Fibroblast of mammary gland (primary cell): ENCODE measurements at regions not wholly inside any gene's neighbourhood (a gene's known extent, or its start where the extent isn't known, plus 50 kb on each side); places are given as distances from the start of the nearest gene placed in this dataset.

ENCODE experiments used
- DNase-seq: peaks from one replicate; pipeline ENCODE4 v3.0.0-alpha.2; 2010; ENCODE audit warnings: low read depth
- H3K4me3 ChIP-seq: 2 replicates; pipeline ENCODE4 v1.5.1; 2011; ENCODE audit warnings: low read depth, mild to moderate bottlenecking, low read length, moderate library complexity; ENCODE audit not compliant: control insufficient read depth
- TF ChIP-seq, protein P1 (sequence below): conservative IDR thresholded peaks from 2 replicates; pipeline ENCODE4 v1.5.1; 2011; ENCODE audit warnings: low read depth, low read length, inconsistent platforms; ENCODE audit not compliant: control insufficient read depth, insufficient read depth

DNA sequence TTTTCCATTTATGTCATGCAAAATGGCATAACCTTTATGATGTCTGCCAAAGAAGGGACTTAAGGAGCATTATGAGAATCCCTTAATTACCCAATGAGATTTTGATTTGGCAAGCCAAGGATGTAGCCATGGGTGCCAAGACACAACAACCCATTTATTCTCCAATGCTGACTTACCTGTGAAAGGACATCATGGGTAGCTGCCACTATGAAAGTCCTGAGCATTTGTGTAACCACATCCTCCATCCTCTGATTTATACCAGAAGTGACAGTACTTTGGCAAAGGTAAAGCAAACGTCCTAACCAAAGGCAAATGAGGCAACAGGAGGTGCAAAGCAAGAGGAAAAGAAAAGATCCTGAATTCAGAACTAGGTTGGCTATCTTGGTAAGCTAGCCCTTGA, 87.3 kb upstream of the EMCN start:
- no peak overlapping the region for H3K4me3 ChIP-seq
- TF ChIP-seq, protein P1, sequence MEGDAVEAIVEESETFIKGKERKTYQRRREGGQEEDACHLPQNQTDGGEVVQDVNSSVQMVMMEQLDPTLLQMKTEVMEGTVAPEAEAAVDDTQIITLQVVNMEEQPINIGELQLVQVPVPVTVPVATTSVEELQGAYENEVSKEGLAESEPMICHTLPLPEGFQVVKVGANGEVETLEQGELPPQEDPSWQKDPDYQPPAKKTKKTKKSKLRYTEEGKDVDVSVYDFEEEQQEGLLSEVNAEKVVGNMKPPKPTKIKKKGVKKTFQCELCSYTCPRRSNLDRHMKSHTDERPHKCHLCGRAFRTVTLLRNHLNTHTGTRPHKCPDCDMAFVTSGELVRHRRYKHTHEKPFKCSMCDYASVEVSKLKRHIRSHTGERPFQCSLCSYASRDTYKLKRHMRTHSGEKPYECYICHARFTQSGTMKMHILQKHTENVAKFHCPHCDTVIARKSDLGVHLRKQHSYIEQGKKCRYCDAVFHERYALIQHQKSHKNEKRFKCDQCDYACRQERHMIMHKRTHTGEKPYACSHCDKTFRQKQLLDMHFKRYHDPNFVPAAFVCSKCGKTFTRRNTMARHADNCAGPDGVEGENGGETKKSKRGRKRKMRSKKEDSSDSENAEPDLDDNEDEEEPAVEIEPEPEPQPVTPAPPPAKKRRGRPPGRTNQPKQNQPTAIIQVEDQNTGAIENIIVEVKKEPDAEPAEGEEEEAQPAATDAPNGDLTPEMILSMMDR, result no peak
- DNase-seq, result no peak

DNA sequence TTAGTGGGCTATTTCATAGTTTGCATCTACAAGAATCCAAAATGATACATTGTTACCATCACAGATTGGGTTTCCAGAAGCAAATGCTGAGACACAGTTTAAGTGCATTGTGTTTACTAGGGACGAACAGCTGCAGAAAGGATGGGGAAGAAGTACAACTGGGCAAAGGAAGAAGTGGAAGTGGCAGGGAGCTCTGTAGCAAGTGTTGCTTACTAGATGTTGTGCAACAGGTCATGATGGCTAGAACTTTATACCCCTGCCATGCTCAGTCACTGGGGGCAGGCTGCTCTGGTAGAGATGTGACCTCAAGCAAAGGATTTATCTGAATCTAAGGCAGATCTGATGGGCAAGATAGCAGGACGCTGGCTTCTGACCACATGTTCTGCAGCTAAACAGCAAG, 76.1 kb upstream of the EMCN start:
- no peak for DNase-seq
- TF ChIP-seq, protein P1, result no peak
- H3K4me3 ChIP-seq, result no peak overlapping the region

DNA sequence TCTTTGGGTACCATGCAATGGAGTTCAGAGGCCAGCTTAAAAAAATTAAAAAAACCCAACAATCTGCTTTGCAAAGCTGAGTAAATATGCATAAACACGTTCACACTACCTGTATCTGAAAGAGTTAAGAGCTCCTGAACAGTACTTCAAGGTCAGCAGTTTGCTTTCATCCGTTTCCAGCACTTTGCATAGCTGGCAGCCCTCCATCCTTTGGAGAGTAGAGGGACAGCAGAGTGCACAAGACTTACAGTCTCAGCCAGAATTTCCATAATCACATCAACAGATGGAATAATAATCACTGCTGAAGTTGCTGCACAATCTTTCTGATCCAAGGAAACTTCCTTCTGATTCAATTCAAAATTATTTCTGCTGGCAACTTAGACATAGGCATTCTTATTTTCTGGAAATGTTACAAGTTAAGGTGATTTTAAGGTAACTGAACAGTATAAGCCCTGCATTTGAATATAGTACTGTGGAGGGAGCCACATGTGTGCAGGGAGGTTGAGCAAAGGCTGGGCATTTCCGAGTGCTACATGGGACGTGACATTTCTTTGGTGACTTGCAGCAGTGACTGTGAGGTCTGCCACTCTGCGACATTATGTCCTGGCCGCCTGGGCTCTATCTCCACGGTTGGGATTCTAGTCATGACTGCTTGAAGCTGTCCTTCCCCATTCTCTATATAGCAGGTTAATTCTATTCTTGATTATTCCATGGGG, 73.5 kb upstream of the EMCN start:
- H3K4me3 ChIP-seq, result no peak overlapping the region
- no peak for DNase-seq
- TF ChIP-seq, protein P1, result no peak

DNA sequence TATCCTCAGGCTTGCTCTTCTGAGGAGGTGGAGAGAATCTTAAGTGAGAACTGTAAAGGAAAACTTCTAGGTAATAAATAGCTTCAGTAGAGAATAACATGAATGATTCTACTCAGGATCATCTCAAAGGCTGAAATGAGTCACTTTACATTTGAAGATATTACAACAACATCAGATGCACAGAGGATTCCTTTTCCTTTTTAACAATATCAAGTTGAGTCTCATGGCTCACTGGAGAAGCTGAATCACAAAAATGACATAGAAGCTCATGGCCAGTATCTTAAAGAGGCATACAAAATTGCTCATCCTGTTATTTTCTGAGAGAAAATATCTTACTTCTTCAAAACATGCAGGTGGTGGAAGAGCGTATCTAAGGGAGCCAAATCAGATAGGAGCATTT, 72.5 kb upstream of the EMCN start:
- DNase-seq, result no peak
- TF ChIP-seq, protein P1, result no peak
- H3K4me3 ChIP-seq, result no peak overlapping the region

DNA sequence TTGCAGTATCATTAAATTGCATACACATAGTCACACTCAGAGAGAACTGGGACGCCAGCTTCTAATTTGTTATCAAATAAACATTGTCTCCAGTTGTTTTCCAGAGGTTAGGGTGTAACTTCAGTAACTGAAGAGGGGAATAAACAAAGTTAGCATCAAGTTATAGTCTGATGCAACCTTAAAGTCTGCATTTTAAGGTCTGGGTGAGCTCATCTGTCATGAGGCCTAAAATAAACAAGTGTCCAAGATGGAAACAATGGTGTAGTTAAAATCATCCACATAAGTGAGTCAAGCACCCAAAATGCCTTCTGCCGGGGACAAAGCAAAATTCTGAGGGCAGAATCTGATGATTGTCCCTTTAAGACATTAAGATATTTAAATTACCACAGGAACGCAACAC, 70.3 kb upstream of the EMCN start:
- no peak for DNase-seq
- TF ChIP-seq, protein P1, result no peak
- H3K4me3 ChIP-seq, result no peak overlapping the region

DNA sequence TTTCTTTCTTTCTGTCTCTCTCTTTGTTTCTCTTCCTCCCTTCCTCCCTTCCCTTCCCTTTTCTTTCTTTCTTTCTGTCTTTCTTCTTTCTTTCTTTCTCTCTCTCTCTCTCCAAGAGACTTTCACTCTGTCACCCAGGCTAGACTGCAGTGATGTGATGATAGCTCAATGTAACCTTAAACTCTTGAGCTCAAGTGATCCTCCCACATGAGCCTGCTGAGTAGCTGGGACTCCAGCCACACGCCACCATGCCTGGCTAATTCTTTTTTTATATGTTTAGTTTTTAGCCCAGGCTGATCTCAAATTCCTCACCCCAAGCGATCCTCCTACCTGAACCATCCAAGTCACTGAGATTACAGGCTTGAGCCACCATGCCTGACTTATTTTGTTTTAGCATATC, 64.3 kb upstream of the EMCN start:
- no peak overlapping the region for H3K4me3 ChIP-seq
- TF ChIP-seq, protein P1, result no peak
- no peak for DNase-seq

DNA sequence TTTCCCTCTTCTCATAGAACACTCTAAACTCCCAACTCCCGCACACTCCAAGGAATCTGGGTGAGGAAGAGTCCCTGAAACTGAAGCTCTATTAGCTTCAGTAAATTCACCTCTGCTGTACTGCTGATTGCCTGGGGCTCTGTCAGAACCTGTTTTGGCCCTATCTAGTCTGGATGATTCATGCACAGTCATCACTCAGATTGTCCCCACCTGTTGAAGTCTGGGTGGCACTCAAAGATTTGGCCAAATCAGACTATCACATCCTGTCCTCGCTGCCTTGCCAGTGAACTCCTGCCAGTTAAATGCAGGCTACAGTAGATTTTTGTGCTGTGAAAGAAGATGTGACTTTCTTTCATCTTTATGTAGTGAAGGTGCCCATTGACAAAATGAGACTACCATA, 63.5 kb upstream of the EMCN start:
- TF ChIP-seq, protein P1, result no peak
- no peak overlapping the region for H3K4me3 ChIP-seq
- no peak for DNase-seq
